Uterus (tissue), 2 donors: ENCODE measurements at regions not wholly inside any gene's neighbourhood (a gene's known extent, or its start where the extent isn't known, plus 50 kb on each side); places are given as distances from the start of the nearest gene placed in this dataset.

ENCODE experiments used
- CTCF ChIP-seq, 4 experiments: fragments of 200-600 bp in 2 of 4; fragments of 450-650 bp in 2 of 4; sonication (generic) in 2 of 4; IDR thresholded peaks; one replicate each; pipeline ENCODE4 v1.5.1; 2016 to 2019; ENCODE audit warnings: antibody characterized with exemption in 4 of 4, mild to moderate bottlenecking in 2 of 4, moderate library complexity in 1 of 4
- POLR2A ChIP-seq, 2 donors: fragments of 450-650 bp; IDR thresholded peaks; one replicate each; pipeline ENCODE4 v1.6.1; 2016; ENCODE audit warnings: antibody characterized with exemption in 2 of 2, mild to moderate bottlenecking in 1 of 2, moderate library complexity in 1 of 2

- peak in 1 of 4 experiments; percentile 6 for TF ChIP-seq CTCF (IDR thresholded peaks at IDR 0.05)
- TF ChIP-seq POLR2A (IDR thresholded peaks at IDR 0.05) = no peak
Observed at GRCh38 chr1:209349363-209350308, 233.9 kb upstream of the CAMK1G start.
